SK-N-SH (cell line): ENCODE measurements at regions not wholly inside any gene's neighbourhood (a gene's known extent, or its start where the extent isn't known, plus 50 kb on each side); places are given as distances from the start of the nearest gene placed in this dataset.

Experiments used
- CTCF ChIA-PET: fragments of 300-600, 350-600 bp; formaldehyde crosslinking; extraction: SDS; loops from one replicate; lab custom pipeline; 2021; lab: Yijun Ruan, JAX
- POLR2A ChIA-PET: fragments of 350-600 bp; sonication (Branson Sonifier 250); formaldehyde crosslinking; extraction: SDS; loops from one replicate; lab custom pipeline; 2020; ENCODE audit warnings: antibody characterized with exemption, inconsistent platforms; lab: Yijun Ruan, JAX
- DNase-seq: peaks from one replicate; pipeline ENCODE4 v3.0.0; 2012
- H2AFZ ChIP-seq: fragments of 200-600 bp; sonication (generic); 2 replicates; pipeline ENCODE4 v1.8.1; 2016; ENCODE audit warnings: antibody characterized with exemption, mild to moderate bottlenecking, low read depth
- H3F3A ChIP-seq: fragments of 200-600 bp; sonication (generic); replicated peaks from 2 replicates; pipeline ENCODE3; 2016; ENCODE audit warnings: antibody characterized with exemption, mild to moderate bottlenecking; ENCODE audit not compliant: insufficient read depth
- H3K27ac ChIP-seq, 2 experiments: fragments of 200-500 bp in 1 of 2; fragments of 200-600 bp in 1 of 2; sonication (Bioruptor generic) in 1 of 2; sonication (generic), shearing (Covaris generic) in 1 of 2; 2 replicates each; pipeline versions ENCODE4 v1.5.1 to v1.6.1; 2014 to 2016; ENCODE audit warnings: low read depth in 2 of 2, inconsistent platforms in 1 of 2, low read length in 1 of 2, mild to moderate bottlenecking in 1 of 2, mixed read lengths in 1 of 2
- H3K27me3 ChIP-seq: fragments of 200-600 bp; sonication (generic), shearing (Covaris generic); 2 replicates; pipeline ENCODE4 v1.6.1; 2016; ENCODE audit warnings: mixed run types; ENCODE audit not compliant: insufficient read depth
- H3K36me3 ChIP-seq, 2 experiments: fragments of 200-500 bp in 1 of 2; fragments of 200-600 bp in 1 of 2; sonication (Bioruptor generic) in 1 of 2; sonication (generic) in 1 of 2; replicated peaks in 1 of 2; 2 replicates each; pipeline versions ENCODE3 to v1.5.1; 2014 to 2016; ENCODE audit warnings: low read length in 1 of 2, mild to moderate bottlenecking in 1 of 2; ENCODE audit not compliant: insufficient read depth in 2 of 2, control insufficient read depth in 1 of 2
- H3K4me1 ChIP-seq, 2 experiments: fragments of 200-500 bp in 1 of 2; fragments of 200-600 bp in 1 of 2; sonication (Bioruptor generic) in 1 of 2; sonication (generic), shearing (Covaris generic) in 1 of 2; 2 replicates each; pipeline versions ENCODE4 v1.5.1 to v1.6.1; 2014 to 2016; ENCODE audit warnings: low read depth in 1 of 2, low read length in 1 of 2, mixed run types in 1 of 2; ENCODE audit not compliant: insufficient read depth in 2 of 2, control insufficient read depth in 1 of 2
- H3K4me2 ChIP-seq: fragments of 200-600 bp; sonication (generic), shearing (Covaris generic); 2 replicates; pipeline ENCODE4 v1.6.1; 2017; ENCODE audit warnings: mixed run types
- H3K4me3 ChIP-seq, 2 experiments: fragments of 200-500 bp in 1 of 2; fragments of 200-600 bp in 1 of 2; sonication (Bioruptor generic) in 1 of 2; sonication (generic), shearing (Covaris generic) in 1 of 2; 2 replicates each; pipeline versions ENCODE4 v1.5.1 to v1.8.1; 2014 to 2016; ENCODE audit warnings: low read depth in 2 of 2, inconsistent platforms in 1 of 2, low read length in 1 of 2, mild to moderate bottlenecking in 1 of 2, mixed read lengths in 1 of 2, moderate library complexity in 1 of 2
- H3K79me2 ChIP-seq: fragments of 200-600 bp; sonication (generic); 2 replicates; pipeline ENCODE4 v1.8.1; 2017; ENCODE audit warnings: mild to moderate bottlenecking; ENCODE audit not compliant: insufficient read depth
- H3K9ac ChIP-seq: fragments of 200-600 bp; sonication (generic); 2 replicates; pipeline ENCODE4 v1.6.1; 2017; ENCODE audit warnings: mixed run types
- H3K9me2 ChIP-seq: fragments of 200-600 bp; sonication (generic); 2 replicates; pipeline ENCODE4 v1.6.1; 2017; ENCODE audit warnings: mixed run types
- H3K9me3 ChIP-seq: fragments of 200-600 bp; sonication (generic); 2 replicates; pipeline ENCODE4 v1.6.1; 2017; ENCODE audit warnings: mixed run types, mild to moderate bottlenecking, moderate library complexity
- H4K20me1 ChIP-seq: fragments of 200-600 bp; sonication (generic); 2 replicates; pipeline ENCODE4 v1.6.1; 2017; ENCODE audit warnings: mild to moderate bottlenecking, mixed run types; ENCODE audit not compliant: insufficient read depth
- ELF1 ChIP-seq: IDR thresholded peaks from 2 replicates; pipeline ENCODE4 v1.4.0; 2012
- FOXM1 ChIP-seq: IDR thresholded peaks from 2 replicates; pipeline ENCODE4 v1.4.0; 2012; ENCODE audit warnings: low read depth, mild to moderate bottlenecking
- GABPA ChIP-seq: IDR thresholded peaks from 2 replicates; pipeline ENCODE4 v1.4.0; 2012; ENCODE audit warnings: low read depth, mild to moderate bottlenecking
- GATA2 ChIP-seq: sonication (generic); formaldehyde crosslinking; IDR thresholded peaks from 2 replicates; pipeline ENCODE4 v1.5.0; 2020; ENCODE audit warnings: mild to moderate bottlenecking, missing genetic modification reagents
- JUND ChIP-seq: IDR thresholded peaks from 2 replicates; pipeline ENCODE4 v1.4.0; 2012
- MEF2A ChIP-seq: IDR thresholded peaks from 2 replicates; pipeline ENCODE4 v1.4.0; 2012; ENCODE audit warnings: low read depth, borderline replicate concordance
- NFIC ChIP-seq: IDR thresholded peaks from 2 replicates; pipeline ENCODE4 v1.4.0; 2012; ENCODE audit warnings: borderline replicate concordance
- PBX3 ChIP-seq: IDR thresholded peaks from 2 replicates; pipeline ENCODE4; 2012
- POLR2AphosphoS5 ChIP-seq: IDR thresholded peaks from 2 replicates; pipeline ENCODE4 v1.6.1; 2012; ENCODE audit warnings: low read depth, low read length
- RCOR1 ChIP-seq: fragments of 150-350 bp; IDR thresholded peaks from 2 replicates; pipeline ENCODE4 v1.6.1; 2017; ENCODE audit warnings: antibody characterized with exemption, low read length
- REST ChIP-seq: IDR thresholded peaks from 2 replicates; pipeline ENCODE4 v1.6.1; 2012; ENCODE audit warnings: mild to moderate bottlenecking, low read depth, low read length, moderate library complexity
- RFX5 ChIP-seq: IDR thresholded peaks from 2 replicates; pipeline ENCODE4 v1.6.1; 2012; ENCODE audit warnings: mild to moderate bottlenecking, improper control_type of control experiment, low read length
- SIN3A ChIP-seq: IDR thresholded peaks from 2 replicates; pipeline ENCODE4 v1.6.1; 2012; ENCODE audit warnings: low read depth, mild to moderate bottlenecking, low read length, moderate library complexity, borderline replicate concordance
- USF1 ChIP-seq: IDR thresholded peaks from 2 replicates; pipeline ENCODE4 v1.4.0; 2012; ENCODE audit warnings: low read depth, borderline replicate concordance
- YY1 ChIP-seq: IDR thresholded peaks from 2 replicates; pipeline ENCODE4 v1.4.0; 2012; ENCODE audit warnings: low read depth, mild to moderate bottlenecking
- WGBS: methylation state at CpG from one replicate; pipeline ENCODE4 v1.1.6; 2017; ENCODE audit warnings: low lambda C conversion rate; 5-methylcytosine and 5-hydroxymethylcytosine counted together
- TF ChIP-seq, protein P1 (sequence below): fragments of 200-600 bp; sonication (generic); IDR thresholded peaks from 2 replicates; pipeline ENCODE4 v1.6.1; 2017; ENCODE audit warnings: antibody characterized with exemption, mild to moderate bottlenecking, moderate library complexity
- TF ChIP-seq, protein P2 (sequence below): IDR thresholded peaks from 2 replicates; pipeline ENCODE4 v1.4.0; 2012; ENCODE audit warnings: low read depth
- TF ChIP-seq, protein P3 (sequence below): IDR thresholded peaks from 2 replicates; pipeline ENCODE4 v1.4.0; 2012; ENCODE audit warnings: low read depth, borderline replicate concordance

DNA sequence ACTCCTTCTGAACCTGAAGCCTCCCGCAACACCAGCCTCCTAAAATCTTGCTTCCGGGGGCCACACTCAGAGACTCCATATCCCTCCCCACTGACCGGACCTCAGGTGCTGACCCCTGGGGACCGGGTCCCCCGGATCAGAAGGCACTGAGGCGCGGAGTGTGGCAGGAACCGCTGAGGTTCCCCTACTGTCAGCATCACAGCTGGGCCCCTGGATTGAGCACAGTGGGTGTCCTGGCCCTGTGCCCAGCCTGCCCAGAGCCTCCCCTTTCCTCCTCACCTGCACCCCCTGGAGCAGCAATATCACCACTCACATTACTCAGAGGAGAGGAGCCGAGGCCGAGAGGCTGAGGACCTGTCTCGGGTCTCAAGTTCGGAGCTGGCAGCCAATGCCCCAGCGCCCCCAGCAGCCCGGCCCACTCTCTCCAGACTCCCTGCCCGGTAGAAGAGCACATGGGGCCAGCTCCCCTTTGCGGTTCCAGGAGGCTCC is 101.2 kb upstream of the EIF5 start:
- no peaks in the 10 kb centered on the region for H3K79me2 ChIP-seq
- no peak overlapping the region for H3K27ac ChIP-seq
- H4K20me1 ChIP-seq, result no peaks in the 10 kb centered on the region
- TF ChIP-seq YY1, result no peak
- TF ChIP-seq SIN3A, result no peak
- TF ChIP-seq, protein P1, sequence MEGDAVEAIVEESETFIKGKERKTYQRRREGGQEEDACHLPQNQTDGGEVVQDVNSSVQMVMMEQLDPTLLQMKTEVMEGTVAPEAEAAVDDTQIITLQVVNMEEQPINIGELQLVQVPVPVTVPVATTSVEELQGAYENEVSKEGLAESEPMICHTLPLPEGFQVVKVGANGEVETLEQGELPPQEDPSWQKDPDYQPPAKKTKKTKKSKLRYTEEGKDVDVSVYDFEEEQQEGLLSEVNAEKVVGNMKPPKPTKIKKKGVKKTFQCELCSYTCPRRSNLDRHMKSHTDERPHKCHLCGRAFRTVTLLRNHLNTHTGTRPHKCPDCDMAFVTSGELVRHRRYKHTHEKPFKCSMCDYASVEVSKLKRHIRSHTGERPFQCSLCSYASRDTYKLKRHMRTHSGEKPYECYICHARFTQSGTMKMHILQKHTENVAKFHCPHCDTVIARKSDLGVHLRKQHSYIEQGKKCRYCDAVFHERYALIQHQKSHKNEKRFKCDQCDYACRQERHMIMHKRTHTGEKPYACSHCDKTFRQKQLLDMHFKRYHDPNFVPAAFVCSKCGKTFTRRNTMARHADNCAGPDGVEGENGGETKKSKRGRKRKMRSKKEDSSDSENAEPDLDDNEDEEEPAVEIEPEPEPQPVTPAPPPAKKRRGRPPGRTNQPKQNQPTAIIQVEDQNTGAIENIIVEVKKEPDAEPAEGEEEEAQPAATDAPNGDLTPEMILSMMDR, result no peak
- TF ChIP-seq USF1, result no peak
- TF ChIP-seq, protein P2, sequence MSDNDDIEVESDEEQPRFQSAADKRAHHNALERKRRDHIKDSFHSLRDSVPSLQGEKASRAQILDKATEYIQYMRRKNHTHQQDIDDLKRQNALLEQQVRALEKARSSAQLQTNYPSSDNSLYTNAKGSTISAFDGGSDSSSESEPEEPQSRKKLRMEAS, result no peak
- no peak for TF ChIP-seq REST
- TF ChIP-seq FOXM1, result no peak
- TF ChIP-seq ELF1, result no peak
- TF ChIP-seq MEF2A, result no peak
- TF ChIP-seq POLR2AphosphoS5, result no peak
- DNase-seq, result peak; percentile 28
- no peak overlapping the region for H3K4me3 ChIP-seq
- H3K9ac ChIP-seq, result no peak overlapping the region
- no peaks in the 10 kb centered on the region for H3K9me3 ChIP-seq
- H3K36me3 ChIP-seq, result no peaks in the 10 kb centered on the region
- H3K27me3 ChIP-seq, result no peaks in the 10 kb centered on the region
- no peak overlapping the region for H2AFZ ChIP-seq
- 92% methylated on average over 10 of the region's 16 CpGs for WGBS
- ChIA-PET POLR2A (interaction anchor here (0.6 kb wide), 1 partner anchor 176 kb away, joined by 7 read pairs; no protein-coding TSS in a partner anchor), CTCF (interaction anchor here (1.3 to 1.4 kb wide), 2 partner anchors 16 to 59 kb away, joined by 3 to 4 read pairs; no protein-coding TSS in a partner anchor)
- no peaks in the 10 kb centered on the region for H3F3A ChIP-seq
- no peaks in the 10 kb centered on the region for H3K9me2 ChIP-seq
- no peak overlapping the region for H3K4me2 ChIP-seq
- peaks cover 0 to 6% of the 10 kb centered on the region in 2 experiments; a peak in 1 of 4 replicates for H3K4me1 ChIP-seq

DNA sequence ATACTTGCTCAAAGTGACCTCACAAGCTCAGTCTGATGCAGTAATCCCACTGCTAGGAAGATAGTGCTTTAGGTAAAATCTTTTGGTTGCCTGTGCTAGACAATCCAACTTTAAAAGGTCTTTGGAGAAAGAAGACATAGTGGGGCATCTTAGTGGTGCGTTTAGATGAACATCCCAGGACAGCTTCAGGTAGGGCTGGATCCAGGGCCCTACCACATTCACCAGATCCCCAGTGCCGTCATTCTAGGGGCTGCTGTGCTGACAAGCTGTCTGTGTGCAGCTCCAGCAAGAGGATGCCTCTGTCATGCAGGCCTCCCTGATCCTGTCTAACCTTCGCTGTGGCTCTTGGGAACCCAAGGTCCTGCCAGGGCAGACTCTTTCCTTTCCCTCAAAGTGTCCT is 100.7 kb upstream of the EIF5 start:
- Histone ChIP-seq H3F3A (no peaks in the 10 kb centered on the region), H3K9me3 (no peaks in the 10 kb centered on the region), H3K79me2 (no peaks in the 10 kb centered on the region), H3K27ac (no peak overlapping the region), H3K9me2 (no peaks in the 10 kb centered on the region), H3K36me3 (no peaks in the 10 kb centered on the region), H4K20me1 (no peaks in the 10 kb centered on the region), H2AFZ (no peak overlapping the region), H3K4me1 (peaks cover 0 to 6% of the 10 kb centered on the region in 2 experiments; a peak in 1 of 4 replicates), H3K9ac (no peak overlapping the region), H3K27me3 (no peaks in the 10 kb centered on the region), H3K4me2 (no peak overlapping the region), H3K4me3 (no peak overlapping the region)
- ChIA-PET POLR2A (no interaction called here), CTCF (interaction anchor here (1.3 to 1.4 kb wide), 2 partner anchors 16 to 58 kb away, joined by 3 to 4 read pairs; no protein-coding TSS in a partner anchor)
- 94% methylated on average over 2 of the region's 3 CpGs for WGBS
- DNase-seq, result no peak
- no peak for TF ChIP-seq RCOR1
- TF ChIP-seq GATA2 (CRISPR knock-in tag), result no peak
- TF ChIP-seq, protein P3, sequence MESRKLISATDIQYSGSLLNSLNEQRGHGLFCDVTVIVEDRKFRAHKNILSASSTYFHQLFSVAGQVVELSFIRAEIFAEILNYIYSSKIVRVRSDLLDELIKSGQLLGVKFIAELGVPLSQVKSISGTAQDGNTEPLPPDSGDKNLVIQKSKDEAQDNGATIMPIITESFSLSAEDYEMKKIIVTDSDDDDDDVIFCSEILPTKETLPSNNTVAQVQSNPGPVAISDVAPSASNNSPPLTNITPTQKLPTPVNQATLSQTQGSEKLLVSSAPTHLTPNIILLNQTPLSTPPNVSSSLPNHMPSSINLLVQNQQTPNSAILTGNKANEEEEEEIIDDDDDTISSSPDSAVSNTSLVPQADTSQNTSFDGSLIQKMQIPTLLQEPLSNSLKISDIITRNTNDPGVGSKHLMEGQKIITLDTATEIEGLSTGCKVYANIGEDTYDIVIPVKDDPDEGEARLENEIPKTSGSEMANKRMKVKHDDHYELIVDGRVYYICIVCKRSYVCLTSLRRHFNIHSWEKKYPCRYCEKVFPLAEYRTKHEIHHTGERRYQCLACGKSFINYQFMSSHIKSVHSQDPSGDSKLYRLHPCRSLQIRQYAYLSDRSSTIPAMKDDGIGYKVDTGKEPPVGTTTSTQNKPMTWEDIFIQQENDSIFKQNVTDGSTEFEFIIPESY, result no peak
- no peak for TF ChIP-seq RFX5
- TF ChIP-seq NFIC, result no peak
- TF ChIP-seq USF1, result no peak
- TF ChIP-seq ELF1, result no peak
- no peak for TF ChIP-seq PBX3
- no peak for TF ChIP-seq JUND
- TF ChIP-seq GABPA, result no peak
